GM10248 (cell line): ENCODE measurements at regions not wholly inside any gene's neighbourhood (a gene's known extent, or its start where the extent isn't known, plus 50 kb on each side); places are given as distances from the start of the nearest gene placed in this dataset.

Experiments
- CTCF ChIA-PET: fragments of 300-600 bp; sonication (Branson Sonifier 250); formaldehyde crosslinking; extraction: SDS; loops from one replicate; lab custom pipeline; 2021; ENCODE audit warnings: antibody characterized with exemption; lab: Yijun Ruan, JAX
- POLR2A ChIA-PET: fragments of 350-650 bp; sonication (Branson Sonifier 250); formaldehyde crosslinking; extraction: SDS; loops from one replicate; lab custom pipeline; 2020; ENCODE audit warnings: antibody characterized with exemption; lab: Yijun Ruan, JAX
- DNase-seq: peaks from one replicate; pipeline ENCODE4 v3.0.0; 2012; ENCODE audit errors: extremely low spot score
- TF ChIP-seq, protein P1 (sequence below): IDR thresholded peaks from 2 replicates; pipeline ENCODE4 v1.5.1; 2012; ENCODE audit warnings: mild to moderate bottlenecking, low read depth; ENCODE audit errors: extremely low read depth, missing control alignments, control extremely low read depth

DNA sequence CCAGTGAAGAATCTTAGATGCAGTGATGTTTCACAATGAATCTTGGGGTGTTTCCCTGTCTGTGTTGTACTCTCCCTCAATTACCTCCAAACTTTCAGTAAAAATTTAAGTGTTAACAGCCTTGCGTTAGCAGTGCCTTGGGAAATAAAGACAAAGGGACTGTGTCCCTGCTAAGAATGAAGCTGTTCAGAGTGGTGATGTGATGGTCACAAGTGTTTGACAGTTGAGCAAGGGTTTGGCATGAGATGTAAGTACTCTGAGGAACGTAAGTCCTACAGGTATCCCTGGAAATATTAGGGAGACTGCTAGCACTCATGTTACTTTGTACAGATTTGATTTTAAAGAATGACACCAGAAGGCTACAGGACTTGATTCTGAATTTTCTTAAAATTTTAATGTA, 304.3 kb upstream of the DPH6 start:
- DNase-seq = no peak
- TF ChIP-seq, protein P1, sequence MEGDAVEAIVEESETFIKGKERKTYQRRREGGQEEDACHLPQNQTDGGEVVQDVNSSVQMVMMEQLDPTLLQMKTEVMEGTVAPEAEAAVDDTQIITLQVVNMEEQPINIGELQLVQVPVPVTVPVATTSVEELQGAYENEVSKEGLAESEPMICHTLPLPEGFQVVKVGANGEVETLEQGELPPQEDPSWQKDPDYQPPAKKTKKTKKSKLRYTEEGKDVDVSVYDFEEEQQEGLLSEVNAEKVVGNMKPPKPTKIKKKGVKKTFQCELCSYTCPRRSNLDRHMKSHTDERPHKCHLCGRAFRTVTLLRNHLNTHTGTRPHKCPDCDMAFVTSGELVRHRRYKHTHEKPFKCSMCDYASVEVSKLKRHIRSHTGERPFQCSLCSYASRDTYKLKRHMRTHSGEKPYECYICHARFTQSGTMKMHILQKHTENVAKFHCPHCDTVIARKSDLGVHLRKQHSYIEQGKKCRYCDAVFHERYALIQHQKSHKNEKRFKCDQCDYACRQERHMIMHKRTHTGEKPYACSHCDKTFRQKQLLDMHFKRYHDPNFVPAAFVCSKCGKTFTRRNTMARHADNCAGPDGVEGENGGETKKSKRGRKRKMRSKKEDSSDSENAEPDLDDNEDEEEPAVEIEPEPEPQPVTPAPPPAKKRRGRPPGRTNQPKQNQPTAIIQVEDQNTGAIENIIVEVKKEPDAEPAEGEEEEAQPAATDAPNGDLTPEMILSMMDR = no peak
- ChIA-PET CTCF (interaction anchor here (1.2 kb wide), 1 partner anchor 14 kb away, joined by 3 read pairs; no protein-coding TSS in a partner anchor), POLR2A (no interaction called here)

GRCh38 chr15:35851491-35851890, 305.5 kb upstream of the DPH6 start:
- TF ChIP-seq, protein P1 = no peak
- ChIA-PET POLR2A (no interaction called here), CTCF (interaction anchor here (0.9 kb wide), 1 partner anchor 10 kb away, joined by 3 read pairs; no protein-coding TSS in a partner anchor)
- DNase-seq = no peak

DNA sequence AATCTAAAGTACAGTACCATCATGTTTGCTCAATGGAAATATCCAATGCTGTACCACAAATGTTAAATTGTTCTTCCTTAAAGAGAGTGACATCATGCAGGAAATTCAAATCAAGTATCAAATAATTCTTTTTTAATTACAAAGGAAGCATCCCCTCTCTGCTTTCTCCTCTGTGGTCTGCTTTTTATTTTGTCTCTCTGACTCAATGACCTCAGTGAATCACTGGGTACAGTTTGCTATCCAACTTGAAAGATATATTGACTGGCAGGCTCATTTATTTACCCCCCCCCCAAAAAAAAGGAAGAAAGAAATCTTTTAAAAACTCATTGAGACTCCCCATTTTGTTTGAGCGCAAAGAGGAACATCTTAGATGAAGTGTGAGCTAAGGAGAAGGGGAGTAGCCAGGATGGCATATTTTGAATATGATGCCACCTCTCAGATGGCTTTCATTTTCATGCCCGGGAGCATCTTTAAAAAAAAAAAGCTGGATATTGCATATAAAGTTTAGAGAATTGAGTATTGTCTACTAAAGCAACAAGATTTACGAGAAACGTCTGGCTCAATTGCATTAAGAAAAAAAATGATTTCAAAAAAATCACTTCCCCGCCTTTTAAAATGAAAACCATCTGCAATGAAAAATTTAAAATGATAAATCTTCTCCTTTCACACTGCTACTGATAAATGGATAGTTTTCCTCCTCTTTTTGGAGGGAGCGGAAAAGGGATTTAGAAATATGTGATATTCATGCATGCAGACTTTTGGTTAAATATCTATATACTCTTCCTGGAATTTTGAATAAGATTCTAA, 307.1 kb upstream of the DPH6 start:
- ChIA-PET CTCF (no interaction called here), POLR2A (no interaction called here)
- TF ChIP-seq, protein P1 = no peak
- no peak for DNase-seq

DNA sequence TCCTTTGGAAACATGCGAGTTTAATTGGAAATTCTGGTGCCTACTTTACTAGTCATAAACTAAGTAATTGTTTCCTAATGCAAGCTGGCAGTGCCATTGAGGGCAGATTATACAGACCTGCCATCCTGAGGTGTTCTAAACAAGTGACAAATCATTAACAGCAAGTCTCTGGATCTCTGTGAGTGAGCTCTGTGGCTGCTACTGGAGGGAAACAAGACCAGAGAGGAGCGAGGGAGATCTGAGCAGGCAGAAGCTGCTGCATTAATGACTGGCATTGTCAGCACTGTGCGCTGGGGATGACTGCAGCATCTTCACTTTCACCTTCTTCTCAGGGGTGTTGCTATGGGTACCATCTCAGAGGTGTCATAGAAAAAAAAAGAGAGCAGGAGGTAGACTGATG, 308.4 kb upstream of the DPH6 start:
- TF ChIP-seq, protein P1 = no peak
- ChIA-PET POLR2A (no interaction called here), CTCF (no interaction called here)
- no peak for DNase-seq

GRCh38 chr15:35857567-35858226, 311.7 kb upstream of the DPH6 start:
- ChIA-PET POLR2A (no interaction called here), CTCF (interaction anchor here (2.0 kb wide), 1 partner anchor 13 kb away, joined by 4 read pairs; no protein-coding TSS in a partner anchor)
- DNase-seq = no peak
- TF ChIP-seq, protein P1 = no peak

GRCh38 chr15:35858707-35859106, 312.7 kb upstream of the DPH6 start:
- ChIA-PET POLR2A (no interaction called here), CTCF (interaction anchor here (0.7 to 2.0 kb wide), 2 partner anchors 9 to 14 kb away, joined by 3 to 4 read pairs; no protein-coding TSS in a partner anchor)
- no peak for DNase-seq
- TF ChIP-seq, protein P1 = no peak
